H1 (cell line): ENCODE measurements at regions not wholly inside any gene's neighbourhood (a gene's known extent, or its start where the extent isn't known, plus 50 kb on each side); places are given as distances from the start of the nearest gene placed in this dataset.

Experiments used
- CTCF ChIA-PET: fragments of 300-600 bp; sonication (Branson Sonifier 250); formaldehyde crosslinking; loops from one replicate; lab custom pipeline; 2021; ENCODE audit not compliant: partially characterized antibody; lab: Charles Lee
- POLR2A ChIA-PET: fragments of 300-600 bp; sonication (Branson Sonifier 250); formaldehyde crosslinking; loops from one replicate; lab custom pipeline; 2021; ENCODE audit warnings: inconsistent platforms; ENCODE audit not compliant: partially characterized antibody; lab: Charles Lee
- DNase-seq, 2 experiments: peaks; one replicate each; pipeline versions ENCODE4 v3.0.0 to v3.0.0-alpha.2; 2010 to 2022; ENCODE audit warnings: low spot score in 2 of 2, low read depth in 1 of 2, mixed read lengths in 1 of 2
- FAIRE-seq: peaks from 2 replicates; lab custom pipeline; 2011; peaks lifted over from hg19 to GRCh38; lab: Jason Lieb, UNC
- H2AFZ ChIP-seq: 2 replicates; pipeline ENCODE4 v1.8.1; 2012; ENCODE audit warnings: low read length, inconsistent platforms
- H2AK5ac ChIP-seq: 2 replicates; pipeline ENCODE4 v1.6.1; 2013; ENCODE audit warnings: low read depth, low read length
- H2BK120ac ChIP-seq: replicated peaks from 2 replicates; pipeline ENCODE3; 2013; ENCODE audit warnings: low read depth, low read length, inconsistent platforms
- H2BK12ac ChIP-seq: 2 replicates; pipeline ENCODE4 v1.6.1; 2013; ENCODE audit warnings: low read depth, low read length
- H2BK15ac ChIP-seq: 2 replicates; pipeline ENCODE4 v1.6.1; 2013; ENCODE audit warnings: low read length
- H2BK20ac ChIP-seq: 2 replicates; pipeline ENCODE4 v1.6.1; 2013; ENCODE audit warnings: low read length
- H2BK5ac ChIP-seq: 2 replicates; pipeline ENCODE4 v1.6.1; 2013; ENCODE audit warnings: low read depth, low read length
- H3K14ac ChIP-seq: 2 replicates; pipeline ENCODE4 v1.6.1; 2013; ENCODE audit warnings: inconsistent platforms; ENCODE audit not compliant: insufficient read length
- H3K18ac ChIP-seq: 2 replicates; pipeline ENCODE4 v1.6.1; 2013; ENCODE audit warnings: low read length; ENCODE audit errors: extremely low read depth
- H3K23ac ChIP-seq: 2 replicates; pipeline ENCODE4 v1.6.1; 2013; ENCODE audit warnings: inconsistent platforms; ENCODE audit not compliant: insufficient read length
- H3K23me2 ChIP-seq: 2 replicates; pipeline ENCODE4 v1.6.1; 2013; ENCODE audit warnings: low read depth, low read length
- H3K27ac ChIP-seq: 2 replicates; pipeline ENCODE4 v1.6.1; 2011; ENCODE audit warnings: low read depth, low read length, inconsistent platforms
- H3K27me3 ChIP-seq, 4 experiments: replicated peaks in 1 of 4; 1 replicate in 1 of 4; 2 replicates in 3 of 4; pipeline versions ENCODE4 v1.6.1 to v1.8.1; 2011 to 2013; ENCODE audit warnings: low read length in 3 of 4, mild to moderate bottlenecking in 3 of 4, inconsistent platforms in 2 of 4, mixed read lengths in 2 of 4, moderate library complexity in 1 of 4; ENCODE audit not compliant: control insufficient read depth in 3 of 4, insufficient read depth in 3 of 4; ENCODE audit errors: extremely low read depth in 1 of 4
- H3K36me3 ChIP-seq, 4 experiments: 2 replicates each; pipeline versions ENCODE4 v1.6.1 to v1.8.1; 2011 to 2013; ENCODE audit warnings: mild to moderate bottlenecking in 4 of 4, low read length in 3 of 4, moderate library complexity in 2 of 4, control low read depth in 1 of 4, inconsistent platforms in 1 of 4; ENCODE audit not compliant: insufficient read depth in 4 of 4, control insufficient read depth in 2 of 4
- H3K4ac ChIP-seq: replicated peaks from 2 replicates; pipeline ENCODE3; 2013; ENCODE audit warnings: low read length, low read depth, mixed read lengths, inconsistent platforms; ENCODE audit not compliant: insufficient read length
- H3K4me1 ChIP-seq, 4 experiments: replicated peaks in 1 of 4; 1 replicate in 1 of 4; 2 replicates in 3 of 4; pipeline versions ENCODE4 v1.6.1 to v1.8.1; 2011 to 2013; ENCODE audit warnings: low read length in 3 of 4, inconsistent platforms in 2 of 4, mixed read lengths in 1 of 4; ENCODE audit not compliant: insufficient read depth in 4 of 4, control insufficient read depth in 3 of 4
- H3K4me2 ChIP-seq, 2 experiments: 2 replicates each; pipeline versions ENCODE4 v1.6.1 to v1.8.1; 2011 to 2013; ENCODE audit warnings: low read depth in 2 of 2, low read length in 2 of 2, control low read depth in 1 of 2, inconsistent platforms in 1 of 2, mild to moderate bottlenecking in 1 of 2; ENCODE audit not compliant: insufficient read depth in 1 of 2
- H3K4me3 ChIP-seq, 4 experiments: fragments of 200-600, 300-600 bp in 1 of 4; sonication (generic), shearing (Covaris generic), sonication (Bioruptor Twin) in 1 of 4; 2 replicates each; pipeline versions ENCODE4 v1.5.1 to v1.8.1; 2011 to 2016; ENCODE audit warnings: low read length in 4 of 4, low read depth in 3 of 4, control low read depth in 2 of 4, inconsistent platforms in 2 of 4, mild to moderate bottlenecking in 2 of 4, mixed read lengths in 1 of 4, moderate library complexity in 1 of 4; ENCODE audit not compliant: insufficient read depth in 2 of 4; ENCODE audit errors: extremely low read depth in 1 of 4
- H3K56ac ChIP-seq: replicated peaks from 2 replicates; pipeline ENCODE3; 2013; ENCODE audit warnings: low read depth, mild to moderate bottlenecking, mixed read lengths, low read length, inconsistent platforms; ENCODE audit not compliant: insufficient read length
- H3K79me1 ChIP-seq: 2 replicates; pipeline ENCODE4 v1.6.1; 2013; ENCODE audit warnings: low read depth, low read length, control low read depth
- H3K79me2 ChIP-seq, 2 experiments: 2 replicates each; pipeline versions ENCODE4 v1.6.1 to v1.8.1; 2012 to 2013; ENCODE audit warnings: low read length in 2 of 2, mild to moderate bottlenecking in 2 of 2, inconsistent platforms in 1 of 2; ENCODE audit not compliant: insufficient read depth in 2 of 2, control insufficient read depth in 1 of 2
- H3K9ac ChIP-seq, 4 experiments: replicated peaks in 1 of 4; 1 replicate in 1 of 4; 2 replicates in 3 of 4; pipeline versions ENCODE4 v1.6.1 to v1.8.1; 2011 to 2013; ENCODE audit warnings: low read depth in 3 of 4, low read length in 3 of 4, control low read depth in 2 of 4, mild to moderate bottlenecking in 2 of 4, moderate library complexity in 2 of 4, inconsistent platforms in 1 of 4; ENCODE audit errors: extremely low read depth in 1 of 4
- H3K9me3 ChIP-seq, 2 experiments: 2 replicates each; pipeline versions ENCODE4 v1.6.1 to v1.8.1; 2012 to 2013; ENCODE audit warnings: mild to moderate bottlenecking in 2 of 2, moderate library complexity in 2 of 2, control low read depth in 1 of 2, inconsistent platforms in 1 of 2, low read depth in 1 of 2, low read length in 1 of 2, mixed read lengths in 1 of 2; ENCODE audit not compliant: insufficient read depth in 2 of 2
- H4K20me1 ChIP-seq, 2 experiments: replicated peaks in 1 of 2; 2 replicates each; pipeline versions ENCODE3 to v1.8.1; 2011 to 2013; ENCODE audit warnings: inconsistent platforms in 2 of 2, low read length in 2 of 2, mild to moderate bottlenecking in 1 of 2; ENCODE audit not compliant: insufficient read depth in 2 of 2, control insufficient read depth in 1 of 2
- H4K5ac ChIP-seq: 2 replicates; pipeline ENCODE4 v1.6.1; 2013; ENCODE audit warnings: low read length, low read depth, mixed read lengths, inconsistent platforms; ENCODE audit not compliant: insufficient read length
- H4K8ac ChIP-seq: 2 replicates; pipeline ENCODE4 v1.8.0; 2013; ENCODE audit warnings: mild to moderate bottlenecking, moderate library complexity, low read length, inconsistent platforms; ENCODE audit not compliant: insufficient read depth; ENCODE audit errors: extremely low read depth
- H4K91ac ChIP-seq: replicated peaks from 2 replicates; pipeline ENCODE3; 2013; ENCODE audit warnings: low read length, mixed read lengths, inconsistent platforms; ENCODE audit not compliant: insufficient read length
- HDAC6 ChIP-seq: IDR thresholded peaks from one replicate; pipeline ENCODE4 v1.7.1; 2012; ENCODE audit warnings: low read depth, mild to moderate bottlenecking, inconsistent platforms, low read length, moderate library complexity
- JUND ChIP-seq: IDR thresholded peaks from 2 replicates; pipeline ENCODE4 v1.6.1; 2011; ENCODE audit warnings: mild to moderate bottlenecking, improper control_type of control experiment, low read length
- MAFK ChIP-seq: IDR thresholded peaks from 2 replicates; pipeline ENCODE4 v1.6.1; 2012; ENCODE audit warnings: low read depth, mild to moderate bottlenecking, improper control_type of control experiment, low read length
- MAX ChIP-seq: IDR thresholded peaks from 2 replicates; pipeline ENCODE4 v1.6.1; 2012; ENCODE audit warnings: inconsistent platforms
- NANOG ChIP-seq: IDR thresholded peaks from 2 replicates; pipeline ENCODE4 v1.6.1; 2011; ENCODE audit warnings: low read length, low read depth, mild to moderate bottlenecking, inconsistent platforms; ENCODE audit not compliant: insufficient read depth, poor library complexity, severe bottlenecking
- POU5F1 ChIP-seq: IDR thresholded peaks from 2 replicates; pipeline ENCODE4 v1.6.1; 2011; ENCODE audit warnings: low read depth, mild to moderate bottlenecking, low read length, moderate library complexity
- SIN3A ChIP-seq, 2 experiments: IDR thresholded peaks in 1 of 2; conservative IDR thresholded peaks in 1 of 2; 2 replicates each; pipeline ENCODE4 v1.6.1; 2011 to 2012; ENCODE audit warnings: low read length in 2 of 2, improper control_type of control experiment in 1 of 2, low read depth in 1 of 2, mild to moderate bottlenecking in 1 of 2
- SP2 ChIP-seq: IDR thresholded peaks from 2 replicates; pipeline ENCODE4 v1.6.1; 2012; ENCODE audit warnings: mild to moderate bottlenecking, low read length, inconsistent platforms
- TCF12 ChIP-seq: IDR thresholded peaks from 2 replicates; pipeline ENCODE4 v1.6.1; 2011; ENCODE audit warnings: low read depth, mild to moderate bottlenecking, low read length
- TEAD4 ChIP-seq: IDR thresholded peaks from 2 replicates; pipeline ENCODE4 v1.6.1; 2012; ENCODE audit warnings: low read depth, low read length, inconsistent platforms, mixed read lengths
- WGBS, 2 experiments: shearing (Covaris generic) in 1 of 2; methylation state at CpG; one replicate each; pipeline versions ENCODE4 v1.1.6 to v1.1.7; 2013 to 2015; ENCODE audit warnings: low lambda C conversion rate in 2 of 2, mixed read lengths in 2 of 2, inconsistent platforms in 1 of 2, low coverage in 1 of 2, missing lambda C conversion rate in 1 of 2; ENCODE audit not compliant: insufficient replicate concordance in 2 of 2, insufficient coverage in 1 of 2, insufficient read length in 1 of 2; ENCODE audit errors: extremely low coverage in 1 of 2, missing lambda C conversion rate in 1 of 2; 5-methylcytosine and 5-hydroxymethylcytosine counted together

GRCh38 chr10:8337332-8337651, 282.8 kb downstream of the GATA3 start:
- CTCF ChIA-PET, result no interaction called here
- TF ChIP-seq SP2 (no peak), TEAD4 (no peak), POU5F1 (no peak), JUND (no peak), TCF12 (no peak), HDAC6 (no peak), MAFK (no peak), MAX (no peak), NANOG (no peak), SIN3A (conservative IDR thresholded peaks at IDR 0.05 in 1 of 2, IDR thresholded peaks at IDR 0.05 in 1 of 2; ENCODE audit: low read depth in 1 of 2, low read length in 2 of 2) (no peak)
- TF ChIP-seq, all 59 proteins: peak for 0
- Histone ChIP-seq H3K56ac (no peak overlapping the region), H2AK5ac (no peak overlapping the region), H3K4me1 (no peaks in the 10 kb centered on the region; a peak in 1 of 7 replicates), H4K20me1 (no peaks in the 10 kb centered on the region), H2BK20ac (no peak overlapping the region), H3K9ac (no peak overlapping the region), H3K9me3 (no peaks in the 10 kb centered on the region), H3K23ac (no peak overlapping the region), H2BK15ac (no peak overlapping the region), H3K14ac (no peak overlapping the region), H4K5ac (no peak overlapping the region), H3K27me3 (peaks cover 0 to 4% (median 2%) of the 10 kb centered on the region in 4 experiments; a peak in 5 of 7 replicates), H2BK12ac (no peak overlapping the region), H2AFZ (no peak overlapping the region), H3K4me2 (no peak overlapping the region), H2BK120ac (no peak overlapping the region), H2BK5ac (no peak overlapping the region), H3K23me2 (peaks cover 4% of the 10 kb centered on the region; the same call in 1 of the 2 replicates), H3K27ac (no peak overlapping the region), H4K91ac (no peak overlapping the region), H3K79me1 (no peaks in the 10 kb centered on the region), H3K79me2 (no peaks in the 10 kb centered on the region), H3K18ac (no peak overlapping the region), H3K4me3 (no peak overlapping the region), H3K4ac (no peak overlapping the region), H4K8ac (no peak overlapping the region), H3K36me3 (no peaks in the 10 kb centered on the region)
- 86% methylated on average over 5 of the region's 5 CpGs; no CpG with 5 or more reads in 1 of the 2 experiments for WGBS, 2 experiments
- POLR2A ChIA-PET, result no interaction called here
- DNase-seq (no peak), FAIRE-seq (no peak)
